NCI-H1930 (cell line): ENCODE measurements at regions not wholly inside any gene's neighbourhood (a gene's known extent, or its start where the extent isn't known, plus 50 kb on each side); places are given as distances from the start of the nearest gene placed in this dataset.
"Not testable (repeated sequence)": the region's sequence is repeated elsewhere in the genome, so short reads cannot be mapped to it uniquely, and the experiment has no call there.

ENCODE experiments used
- DNase-seq, 2 experiments: peaks; one replicate each; lab custom pipeline; 2025; lab: John Stamatoyannopoulos, UW

- no peak for DNase-seq
Observed at GRCh38 chr4:79609817-79610216, 201.8 kb upstream of the GK2 start.

DNA sequence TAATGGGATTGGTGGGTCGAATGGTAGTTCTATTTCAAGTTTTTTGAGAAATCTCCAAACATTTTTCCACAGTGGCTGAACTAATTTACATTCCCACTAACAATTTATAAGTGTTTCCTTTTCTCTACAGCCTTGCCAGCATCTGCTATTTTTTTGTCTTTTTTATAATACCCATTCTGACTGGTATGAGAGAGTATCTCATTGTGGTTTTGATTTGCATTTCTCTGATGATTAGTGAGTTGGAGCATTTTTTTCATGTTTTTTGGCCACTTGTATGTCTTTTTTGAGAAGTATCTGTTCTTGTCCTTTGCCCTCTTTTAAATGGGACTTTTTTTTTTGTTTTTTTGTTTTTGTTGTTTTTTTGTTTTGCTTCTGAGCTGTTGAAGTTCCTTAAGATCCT, 200.0 kb upstream of the GK2 start:
- no peak for DNase-seq

DNA sequence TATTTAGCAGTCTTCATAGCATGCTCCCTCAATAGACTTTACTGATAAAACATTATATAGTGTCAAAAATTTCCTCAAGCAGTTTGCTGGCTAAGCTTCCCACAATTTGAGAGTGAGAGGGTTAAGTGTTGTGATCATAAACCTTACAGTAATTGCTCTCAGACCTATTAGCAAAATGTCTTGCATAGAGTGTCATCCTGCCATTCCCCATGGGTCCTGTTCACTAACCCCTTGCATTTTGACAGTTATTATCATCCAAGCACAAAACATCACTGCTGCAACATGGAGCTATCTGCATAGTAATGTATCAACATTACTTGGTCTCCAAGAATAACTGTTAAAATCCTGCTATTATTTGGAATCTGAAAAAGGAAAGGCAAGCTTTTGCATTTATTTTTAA, 196.1 kb upstream of the GK2 start:
- no peak for DNase-seq

GRCh38 chr4:79603681-79604080, 195.7 kb upstream of the GK2 start:
- no peak for DNase-seq

- no peak for DNase-seq
Observed at GRCh38 chr4:79599691-79600090, 191.7 kb upstream of the GK2 start.

DNA sequence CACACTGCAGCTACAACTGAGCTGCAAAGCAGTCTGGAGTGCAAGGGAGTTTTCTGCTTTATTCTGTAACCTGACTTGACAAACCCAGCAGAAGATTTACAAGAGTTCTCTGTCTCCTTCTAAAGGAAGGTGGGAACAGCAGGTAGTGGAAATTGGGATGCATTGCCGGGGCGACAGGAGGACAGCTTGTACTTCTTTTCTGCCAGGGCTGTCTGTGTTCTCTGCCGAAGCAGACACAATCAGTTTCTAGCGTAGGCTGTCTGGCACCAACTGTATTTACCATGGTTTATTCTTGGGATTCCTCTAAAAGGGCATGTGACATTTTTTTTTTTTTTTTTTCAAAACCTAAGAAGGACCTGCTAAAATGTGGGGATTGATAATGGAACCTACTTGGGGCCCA, 190.8 kb upstream of the GK2 start:
- DNase-seq: no peak

DNA sequence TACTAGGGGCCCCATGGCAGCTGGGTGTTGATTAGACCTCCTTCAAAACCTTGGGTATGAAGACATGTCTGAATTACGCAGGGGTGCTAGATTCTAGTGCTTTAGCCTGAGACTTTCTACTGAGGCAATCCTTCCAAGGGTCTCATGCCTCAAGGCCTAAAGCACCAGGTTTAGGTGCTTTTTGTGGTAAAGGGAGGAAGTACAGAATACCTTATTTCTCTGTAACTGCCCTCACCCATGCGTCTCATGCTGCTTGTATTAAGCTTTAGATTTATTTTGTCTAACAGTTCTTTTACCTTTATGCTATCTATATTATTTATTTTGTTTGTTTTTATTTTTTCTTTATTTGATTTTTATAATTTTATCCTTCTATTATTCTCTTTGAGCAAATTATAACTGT, 190.2 kb upstream of the GK2 start:
- DNase-seq: no peak

- DNase-seq: no peak
Observed at GRCh38 chr4:79597266-79597665, 189.2 kb upstream of the GK2 start.

GRCh38 chr4:79592218-79592617, 184.2 kb upstream of the GK2 start:
- not testable (repeated sequence) for DNase-seq

GRCh38 chr4:79588679-79589078, 180.7 kb upstream of the GK2 start:
- no peak for DNase-seq

DNA sequence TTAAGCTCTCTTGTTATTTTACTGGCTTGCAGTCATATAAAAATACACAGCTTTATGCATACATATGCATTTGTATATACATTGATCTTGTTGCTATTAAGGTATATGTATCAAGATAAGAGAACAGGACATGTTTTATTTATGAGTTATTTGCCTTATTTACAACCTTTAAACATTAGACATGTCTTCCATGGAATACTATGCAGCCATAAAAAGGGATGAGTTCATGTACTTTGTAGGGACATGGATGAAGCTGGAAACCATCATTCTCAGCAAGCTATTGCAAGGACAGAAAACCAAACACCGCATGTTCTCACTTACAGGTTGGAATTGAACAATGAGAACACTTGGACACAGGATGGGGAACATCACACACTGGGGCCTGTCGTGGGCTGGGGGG, 179.2 kb upstream of the GK2 start:
- not testable (repeated sequence) for DNase-seq

- DNase-seq: no peak
Observed at GRCh38 chr4:79585834-79586233, 177.8 kb upstream of the GK2 start.

DNA sequence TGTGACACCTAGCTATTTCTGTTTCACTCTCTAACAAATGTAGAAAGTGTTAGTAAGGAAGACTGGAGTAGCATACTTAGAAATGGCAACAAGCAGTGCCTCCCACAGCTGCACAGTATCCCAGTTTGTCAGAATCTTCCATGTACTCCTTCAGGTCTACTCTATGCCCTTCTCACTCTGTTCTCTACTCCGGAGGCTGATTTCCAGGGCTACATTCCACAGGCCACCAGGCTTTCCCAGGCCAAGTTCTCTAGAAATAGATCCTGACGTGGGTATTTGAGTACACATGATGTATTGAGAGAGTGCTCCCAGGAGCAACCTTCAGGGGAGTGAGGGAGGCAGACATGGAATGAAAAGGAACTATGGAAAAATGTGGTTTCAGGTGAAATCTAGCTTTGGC, 177.3 kb upstream of the GK2 start:
- no peak for DNase-seq

GRCh38 chr4:79584902-79585301, 176.9 kb upstream of the GK2 start:
- no peak for DNase-seq

DNA sequence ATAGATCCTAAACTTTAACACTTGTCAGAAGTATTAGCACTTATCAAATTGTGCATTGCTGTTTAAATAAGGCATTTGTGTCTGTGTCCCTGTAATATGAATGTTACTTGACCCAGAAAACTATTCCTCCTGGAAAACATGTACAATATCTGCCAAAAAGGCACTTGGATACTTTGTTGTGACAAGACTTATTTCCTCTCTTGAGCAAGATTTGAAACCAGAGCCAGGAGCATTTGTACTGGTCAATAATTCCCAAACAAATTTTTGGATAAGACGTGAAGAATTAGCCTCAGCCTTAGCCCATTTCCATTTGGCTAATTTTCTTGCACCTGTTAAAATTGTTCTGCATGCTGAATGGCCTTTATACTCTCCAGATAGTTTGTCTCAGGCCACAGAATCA, 176.3 kb upstream of the GK2 start:
- DNase-seq: no peak

DNA sequence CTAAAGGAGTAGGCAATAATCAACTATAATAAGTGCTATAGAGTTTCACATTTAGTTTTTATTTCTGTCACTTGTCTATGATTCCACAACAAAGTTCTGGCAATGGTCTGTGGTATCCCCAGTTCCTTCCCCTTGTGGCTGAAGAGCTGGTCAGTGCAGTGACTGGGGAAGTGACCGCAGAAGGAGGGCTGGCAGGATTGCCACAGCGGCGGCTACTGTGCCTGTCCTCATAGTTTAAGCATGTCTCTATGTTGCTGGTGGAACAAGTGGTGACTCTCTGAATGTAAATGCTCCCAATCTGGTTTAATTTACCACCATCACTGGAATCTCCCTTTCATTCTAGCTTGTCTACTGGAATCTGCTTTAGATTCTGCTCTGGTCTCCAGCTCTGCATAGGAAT, 170.6 kb upstream of the GK2 start:
- DNase-seq: no peak

DNA sequence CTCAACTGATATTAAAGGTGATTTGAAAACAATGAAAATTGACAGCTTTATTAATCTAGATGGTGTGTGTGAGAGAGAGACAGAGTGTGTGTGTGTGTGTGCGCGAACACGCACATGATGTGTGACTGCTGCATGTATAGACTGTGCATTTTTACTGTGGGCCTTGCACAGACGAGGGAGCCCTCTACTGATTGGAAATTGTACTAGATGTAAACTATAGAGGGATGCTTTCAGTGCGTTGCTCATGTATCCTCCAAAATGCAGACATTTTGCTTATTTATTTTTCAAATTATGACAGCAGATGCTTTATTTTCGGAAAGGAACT, 168.4 kb upstream of the GK2 start:
- peak in 1 of 2 experiments; percentile 4 for DNase-seq

GRCh38 chr4:79575709-79576428, 167.8 kb upstream of the GK2 start:
- no peak for DNase-seq

- DNase-seq: no peak
Observed at GRCh38 chr4:79574741-79575451, 166.9 kb upstream of the GK2 start.

DNA sequence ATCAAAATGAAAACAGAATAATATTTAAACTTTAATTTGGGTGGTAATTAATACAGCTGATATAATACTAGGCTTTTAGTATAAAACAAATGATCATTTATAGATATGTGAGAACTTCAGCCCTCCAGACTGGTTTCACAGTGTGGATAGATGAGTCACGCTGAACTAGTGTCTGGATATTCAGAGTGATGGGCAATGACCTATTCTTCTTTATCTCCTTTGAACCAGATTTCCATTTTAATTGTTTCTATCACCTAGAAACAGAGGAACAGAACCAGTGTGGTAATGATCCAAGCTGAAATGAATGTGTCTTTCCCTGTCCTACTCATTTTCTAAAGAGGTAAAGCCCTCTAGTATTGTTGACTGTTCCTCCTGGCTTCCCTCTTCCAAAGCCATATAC, 155.2 kb upstream of the GK2 start:
- no peak for DNase-seq

- no peak for DNase-seq
Observed at GRCh38 chr4:79561751-79562150, 153.7 kb upstream of the GK2 start.

GRCh38 chr4:79559398-79559797, 151.4 kb upstream of the GK2 start:
- DNase-seq: not testable (repeated sequence)

GRCh38 chr4:79552311-79552710, 144.3 kb upstream of the GK2 start:
- DNase-seq: no peak

GRCh38 chr4:79551555-79551954, 143.5 kb upstream of the GK2 start:
- DNase-seq: no peak
